PC-9 (cell line): ENCODE measurements at regions not wholly inside any gene's neighbourhood (a gene's known extent, or its start where the extent isn't known, plus 50 kb on each side); places are given as distances from the start of the nearest gene placed in this dataset.

Experiments used
- CTCF ChIP-seq: fragments of 200-600 bp; sonication (generic); conservative IDR thresholded peaks from 2 replicates; pipeline ENCODE4 v1.6.1; 2017; ENCODE audit warnings: mixed run types, antibody characterized with exemption, mild to moderate bottlenecking, moderate library complexity
- EZH2 ChIP-seq: fragments of 200-600 bp; sonication (generic); IDR thresholded peaks from 2 replicates; pipeline ENCODE4 v1.8.0; 2017; ENCODE audit warnings: antibody characterized with exemption, low read depth

DNA sequence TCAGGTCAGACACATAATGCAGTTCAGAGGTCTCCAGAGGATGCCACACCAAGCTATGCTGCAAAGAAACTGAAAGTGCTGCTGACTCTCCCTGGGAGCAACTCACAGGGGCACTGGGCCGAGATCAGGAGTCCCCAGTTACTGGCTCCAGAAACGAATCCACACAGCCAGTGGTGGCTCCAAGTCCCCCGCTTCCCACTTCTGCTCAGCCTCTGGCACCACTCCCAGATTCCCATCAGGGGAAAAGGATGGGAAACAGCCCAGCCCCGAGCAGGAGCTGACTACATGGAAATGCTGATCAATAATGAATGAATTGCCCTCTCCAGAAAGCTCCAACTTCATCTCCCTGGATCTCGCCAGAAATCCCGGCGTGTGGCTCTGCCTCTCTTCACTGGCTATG is 62.3 kb upstream of the CDH5 start:
- no peak for TF ChIP-seq CTCF
- TF ChIP-seq EZH2 = no peak
